Parathyroid adenoma (tissue), 2 donors: ENCODE measurements at regions not wholly inside any gene's neighbourhood (a gene's known extent, or its start where the extent isn't known, plus 50 kb on each side); places are given as distances from the start of the nearest gene placed in this dataset.

Source experiments
- H2AFZ ChIP-seq: fragments of 300-600 bp; sonication (generic); one replicate; pipeline ENCODE4 v1.7.0; 2017; ENCODE audit warnings: antibody characterized with exemption, mild to moderate bottlenecking
- H3K27ac ChIP-seq: fragments of 300-600 bp; sonication (generic); one replicate; pipeline ENCODE4 v1.7.0; 2017
- H3K27me3 ChIP-seq: fragments of 300-600 bp; sonication (generic); one replicate; pipeline ENCODE4 v1.7.0; 2017; ENCODE audit warnings: low read length; ENCODE audit not compliant: control insufficient read depth, insufficient read depth
- H3K36me3 ChIP-seq: fragments of 300-600 bp; sonication (generic); one replicate; pipeline ENCODE4 v1.7.0; 2017; ENCODE audit warnings: low read length; ENCODE audit not compliant: control insufficient read depth, insufficient read depth
- H3K4me1 ChIP-seq: fragments of 300-600 bp; sonication (generic); one replicate; pipeline ENCODE4 v1.7.0; 2017; ENCODE audit warnings: control low read depth
- H3K4me2 ChIP-seq: fragments of 300-600 bp; sonication (generic); one replicate; pipeline ENCODE4 v1.7.0; 2017; ENCODE audit warnings: low read length
- H3K4me3 ChIP-seq: fragments of 300-600 bp; sonication (generic); one replicate; pipeline ENCODE4 v1.7.0; 2017; ENCODE audit warnings: low read depth, low read length
- H3K79me2 ChIP-seq: fragments of 300-600 bp; sonication (generic); one replicate; pipeline ENCODE4 v1.7.0; 2017; ENCODE audit warnings: control low read depth
- H3K9ac ChIP-seq: fragments of 300-600 bp; sonication (generic); one replicate; pipeline ENCODE4 v1.7.0; 2017; ENCODE audit warnings: mild to moderate bottlenecking
- H3K9me3 ChIP-seq: fragments of 300-600 bp; sonication (generic); one replicate; pipeline ENCODE4 v1.7.0; 2017; ENCODE audit warnings: low read length; ENCODE audit not compliant: control insufficient read depth
- TF ChIP-seq, protein P1 (sequence below): fragments of 300-600 bp; sonication (generic); IDR thresholded peaks from one replicate; pipeline ENCODE4 v1.7.0; 2017; ENCODE audit warnings: antibody characterized with exemption, mild to moderate bottlenecking
- donor health status: primary hyperparathyroidism.

GRCh38 chr16:85307552-85308364 is 195.5 kb upstream of the CIBAR2 start:
- H3K27ac ChIP-seq: no peak overlapping the region
- no peaks in the 10 kb centered on the region for H3K36me3 ChIP-seq
- H2AFZ ChIP-seq: no peak overlapping the region
- no peak overlapping the region for H3K4me2 ChIP-seq
- H3K4me3 ChIP-seq: no peak overlapping the region
- H3K4me1 ChIP-seq: peaks cover 30% of the 10 kb centered on the region
- TF ChIP-seq, protein P1, sequence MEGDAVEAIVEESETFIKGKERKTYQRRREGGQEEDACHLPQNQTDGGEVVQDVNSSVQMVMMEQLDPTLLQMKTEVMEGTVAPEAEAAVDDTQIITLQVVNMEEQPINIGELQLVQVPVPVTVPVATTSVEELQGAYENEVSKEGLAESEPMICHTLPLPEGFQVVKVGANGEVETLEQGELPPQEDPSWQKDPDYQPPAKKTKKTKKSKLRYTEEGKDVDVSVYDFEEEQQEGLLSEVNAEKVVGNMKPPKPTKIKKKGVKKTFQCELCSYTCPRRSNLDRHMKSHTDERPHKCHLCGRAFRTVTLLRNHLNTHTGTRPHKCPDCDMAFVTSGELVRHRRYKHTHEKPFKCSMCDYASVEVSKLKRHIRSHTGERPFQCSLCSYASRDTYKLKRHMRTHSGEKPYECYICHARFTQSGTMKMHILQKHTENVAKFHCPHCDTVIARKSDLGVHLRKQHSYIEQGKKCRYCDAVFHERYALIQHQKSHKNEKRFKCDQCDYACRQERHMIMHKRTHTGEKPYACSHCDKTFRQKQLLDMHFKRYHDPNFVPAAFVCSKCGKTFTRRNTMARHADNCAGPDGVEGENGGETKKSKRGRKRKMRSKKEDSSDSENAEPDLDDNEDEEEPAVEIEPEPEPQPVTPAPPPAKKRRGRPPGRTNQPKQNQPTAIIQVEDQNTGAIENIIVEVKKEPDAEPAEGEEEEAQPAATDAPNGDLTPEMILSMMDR: no peak
- no peak overlapping the region for H3K9ac ChIP-seq
- H3K27me3 ChIP-seq: no peaks in the 10 kb centered on the region
- no peaks in the 10 kb centered on the region for H3K9me3 ChIP-seq
- H3K79me2 ChIP-seq: peaks cover 38% of the 10 kb centered on the region

DNA sequence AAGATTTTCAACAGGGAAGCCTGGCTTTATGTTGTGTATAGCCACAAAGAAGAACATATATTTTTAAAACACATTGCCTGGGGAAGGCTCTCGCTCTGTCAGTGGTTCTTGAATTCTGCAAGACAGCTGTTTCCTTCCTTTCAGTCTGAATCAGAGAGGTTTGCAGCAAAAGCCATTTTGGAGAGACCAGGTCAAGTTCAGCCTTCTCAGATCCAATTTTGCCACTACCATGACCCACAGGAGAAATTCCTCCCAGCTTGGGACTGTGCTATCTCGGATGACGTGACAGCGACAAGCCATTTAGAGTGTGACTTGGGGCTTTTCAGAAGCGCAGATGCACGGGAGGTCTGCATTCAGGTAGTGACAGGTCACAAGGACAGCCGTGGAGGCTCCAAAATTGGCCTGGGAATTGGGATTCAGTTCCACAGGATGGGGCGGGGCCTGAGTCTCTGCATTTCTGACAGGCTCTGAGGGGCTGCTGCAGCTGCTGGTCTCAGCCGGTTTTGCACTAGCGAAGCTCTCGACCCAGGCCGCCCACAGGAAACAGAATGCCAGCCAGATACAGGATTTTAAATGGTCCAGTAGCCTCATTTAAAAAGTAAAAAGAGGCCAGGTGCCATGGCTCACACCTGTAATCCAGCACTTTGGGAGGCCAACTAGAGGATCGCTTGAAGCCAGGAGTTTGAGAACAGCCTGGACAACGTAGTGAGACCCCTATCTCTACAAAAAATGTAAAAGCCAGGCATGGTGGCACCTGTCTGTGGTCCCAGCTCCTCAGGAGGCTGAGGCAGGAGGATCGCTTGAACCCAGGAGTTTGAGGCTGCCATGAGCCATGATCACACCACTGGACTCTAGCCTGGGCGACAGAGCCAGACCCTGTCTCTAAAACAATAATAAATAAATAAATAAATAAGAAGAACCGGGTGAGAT is 196.6 kb upstream of the CIBAR2 start:
- TF ChIP-seq, protein P1: no peak
- Histone ChIP-seq H3K79me2 (peaks cover 32% of the 10 kb centered on the region), H2AFZ (no peak overlapping the region), H3K4me2 (no peak overlapping the region), H3K9me3 (no peaks in the 10 kb centered on the region), H3K4me3 (no peak overlapping the region), H3K36me3 (no peaks in the 10 kb centered on the region), H3K4me1 (peaks cover 32% of the 10 kb centered on the region), H3K9ac (no peak overlapping the region), H3K27me3 (no peaks in the 10 kb centered on the region), H3K27ac (no peak overlapping the region)

DNA sequence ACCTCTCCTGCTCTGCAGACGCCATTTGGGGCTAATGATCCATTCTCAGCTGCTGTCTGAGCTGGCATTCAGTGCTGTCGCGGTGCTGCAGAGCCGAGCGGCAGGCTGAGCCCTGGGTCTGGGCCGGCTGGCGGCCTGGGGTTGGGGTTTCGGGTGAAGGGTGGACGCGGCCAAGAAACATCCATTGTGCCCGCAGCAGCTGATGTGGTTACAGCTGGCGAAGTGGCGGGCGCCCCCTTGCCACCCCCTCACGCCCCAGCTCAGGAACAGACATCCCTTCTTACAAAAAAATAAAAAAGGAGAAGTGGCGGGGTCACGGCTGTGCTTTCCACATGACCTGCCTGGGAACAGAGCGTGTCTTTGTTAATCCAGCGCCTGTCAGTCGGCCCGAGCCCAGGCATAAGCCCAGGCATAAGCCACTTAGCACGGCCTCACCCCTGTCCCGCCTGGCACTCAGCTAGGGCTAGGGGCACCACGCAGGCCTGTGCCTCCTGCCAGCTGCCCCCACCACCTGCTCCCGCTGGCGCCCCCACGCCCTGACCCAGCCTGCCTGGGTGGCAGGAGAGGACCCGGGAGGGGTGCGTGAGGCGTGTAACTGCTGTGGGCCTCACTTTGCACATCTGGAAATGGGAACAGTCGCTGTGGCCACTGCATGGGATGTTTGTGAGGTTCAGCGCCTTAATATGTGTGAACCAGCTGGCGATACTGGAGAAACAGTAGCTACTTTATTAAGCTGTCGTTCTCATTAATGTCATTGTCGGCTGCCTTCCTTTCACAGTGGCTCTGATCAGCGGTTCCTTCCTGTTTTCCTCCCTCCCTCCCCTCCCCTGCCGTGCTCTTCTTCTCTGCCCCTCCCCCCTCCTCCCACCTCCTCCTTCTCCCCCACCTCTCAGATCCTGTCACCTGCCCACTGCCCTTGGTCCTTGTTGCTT is 197.7 kb upstream of the CIBAR2 start:
- no peak overlapping the region for H3K4me3 ChIP-seq

DNA sequence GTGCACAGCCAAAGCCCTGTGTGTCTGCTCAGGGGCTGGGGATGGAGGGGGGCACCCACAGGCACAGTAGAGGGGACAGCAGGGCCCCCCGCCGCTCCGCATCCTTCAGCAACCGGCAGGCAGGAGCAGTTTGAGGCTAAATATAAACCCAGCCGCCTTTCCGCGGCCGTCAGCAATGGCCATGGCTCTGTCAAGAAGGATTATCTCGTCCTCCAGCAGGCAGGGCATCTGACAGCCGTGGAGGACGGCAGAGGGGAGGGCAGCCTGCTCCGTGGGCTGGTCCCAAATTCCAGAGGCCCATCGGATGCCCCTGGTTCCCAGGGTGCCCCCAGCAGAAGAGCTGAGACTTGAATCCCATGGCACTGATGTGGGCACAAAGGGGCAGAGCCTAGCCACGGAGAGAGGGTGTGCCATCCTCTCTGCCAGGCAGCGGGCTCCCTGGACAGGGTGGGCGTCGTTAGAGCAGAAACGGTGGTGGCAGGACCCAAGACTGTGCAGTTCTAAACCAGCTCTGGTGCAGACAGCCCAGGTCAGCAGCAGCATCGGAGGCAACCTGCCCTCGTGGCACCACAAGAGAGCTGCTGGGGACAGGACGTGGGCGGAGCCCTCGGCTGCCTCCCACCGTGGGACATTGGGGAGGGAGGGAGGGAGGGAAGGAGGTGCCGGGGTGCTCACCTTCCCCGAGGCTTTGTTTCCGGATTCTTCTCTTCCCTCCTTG is 198.8 kb upstream of the CIBAR2 start:
- Histone ChIP-seq H3K4me1 (peaks cover 29% of the 10 kb centered on the region), H2AFZ (no peak overlapping the region), H3K79me2 (peaks cover 29% of the 10 kb centered on the region), H3K27ac (no peak overlapping the region), H3K9me3 (no peaks in the 10 kb centered on the region), H3K9ac (no peak overlapping the region), H3K4me3 (no peak overlapping the region), H3K27me3 (no peaks in the 10 kb centered on the region), H3K4me2 (no peak overlapping the region), H3K36me3 (no peaks in the 10 kb centered on the region)
- TF ChIP-seq, protein P1: no peak

More for the DNA sequence above, 197.7 kb upstream of the CIBAR2 start:
- no peak overlapping the region for H3K9ac ChIP-seq
- H3K4me2 ChIP-seq: no peak overlapping the region
- H3K9me3 ChIP-seq: no peaks in the 10 kb centered on the region
- H2AFZ ChIP-seq: no peak overlapping the region
- peaks cover 29% of the 10 kb centered on the region for H3K79me2 ChIP-seq
- no peaks in the 10 kb centered on the region for H3K27me3 ChIP-seq
- TF ChIP-seq, protein P1: no peak
- peaks cover 32% of the 10 kb centered on the region for H3K4me1 ChIP-seq
- H3K36me3 ChIP-seq: no peaks in the 10 kb centered on the region
- H3K27ac ChIP-seq: no peak overlapping the region
